Trophoblast cell (in vitro differentiated cells and primary cell): ENCODE measurements at regions not wholly inside any gene's neighbourhood (a gene's known extent, or its start where the extent isn't known, plus 50 kb on each side); places are given as distances from the start of the nearest gene placed in this dataset.
"Not testable (repeated sequence)": the region's sequence is repeated elsewhere in the genome, so short reads cannot be mapped to it uniquely, and the experiment has no call there.

ENCODE experiments used
- DNase-seq, 2 donors: peaks; one replicate each; pipeline ENCODE4 v3.0.0-alpha.2; 2016
- H2AFZ ChIP-seq: 2 replicates; pipeline ENCODE4 v1.6.1; 2013; ENCODE audit warnings: low read length, moderate library complexity, mild to moderate bottlenecking; ENCODE audit not compliant: insufficient read depth, poor library complexity
- H2AK5ac ChIP-seq: 2 replicates; pipeline ENCODE4 v1.6.1; 2013; ENCODE audit warnings: mild to moderate bottlenecking, low read length
- H2BK120ac ChIP-seq: 2 replicates; pipeline ENCODE4 v1.6.1; 2013; ENCODE audit warnings: low read length, mild to moderate bottlenecking, moderate library complexity; ENCODE audit not compliant: insufficient read depth, poor library complexity
- H2BK12ac ChIP-seq: 2 replicates; pipeline ENCODE4 v1.6.1; 2013; ENCODE audit warnings: mild to moderate bottlenecking, low read length, moderate library complexity
- H2BK5ac ChIP-seq: 2 replicates; pipeline ENCODE4 v1.6.1; 2013; ENCODE audit warnings: low read length, low read depth, moderate library complexity, mild to moderate bottlenecking; ENCODE audit not compliant: poor library complexity
- H3K14ac ChIP-seq: 2 replicates; pipeline ENCODE4 v1.6.1; 2013; ENCODE audit warnings: mild to moderate bottlenecking, low read length
- H3K18ac ChIP-seq: 2 replicates; pipeline ENCODE4 v1.6.1; 2013; ENCODE audit warnings: mild to moderate bottlenecking, low read length
- H3K23ac ChIP-seq: 2 replicates; pipeline ENCODE4 v1.6.1; 2013; ENCODE audit warnings: low read length
- H3K27ac ChIP-seq: 2 replicates; pipeline ENCODE4 v1.5.1; 2013; ENCODE audit warnings: low read depth, mild to moderate bottlenecking, inconsistent platforms, low read length, moderate library complexity
- H3K27me3 ChIP-seq: 2 replicates; pipeline ENCODE4 v1.6.1; 2013; ENCODE audit warnings: inconsistent platforms, mild to moderate bottlenecking, low read length, moderate library complexity; ENCODE audit not compliant: insufficient read depth
- H3K36me3 ChIP-seq, 2 experiments: 1 replicate in 1 of 2; 2 replicates in 1 of 2; pipeline ENCODE4 v1.6.1; 2013; ENCODE audit warnings: low read length in 2 of 2, mild to moderate bottlenecking in 2 of 2, moderate library complexity in 1 of 2; ENCODE audit not compliant: insufficient read depth in 2 of 2, control insufficient read depth in 1 of 2
- H3K4ac ChIP-seq: 2 replicates; pipeline ENCODE4 v1.6.1; 2013; ENCODE audit warnings: low read depth, mild to moderate bottlenecking, low read length, moderate library complexity
- H3K4me1 ChIP-seq, 2 experiments: 1 replicate in 1 of 2; 2 replicates in 1 of 2; pipeline ENCODE4 v1.6.1; 2013; ENCODE audit warnings: low read length in 2 of 2, mild to moderate bottlenecking in 2 of 2, moderate library complexity in 1 of 2; ENCODE audit not compliant: insufficient read depth in 2 of 2, control insufficient read depth in 1 of 2
- H3K4me2 ChIP-seq: 2 replicates; pipeline ENCODE4 v1.6.1; 2013; ENCODE audit warnings: inconsistent platforms, mild to moderate bottlenecking, low read length, moderate library complexity
- H3K4me3 ChIP-seq: 2 replicates; pipeline ENCODE4 v1.5.1; 2013; ENCODE audit warnings: mild to moderate bottlenecking, low read depth, low read length, inconsistent platforms
- H3K79me1 ChIP-seq: one replicate; pipeline ENCODE4 v1.6.1; 2013; ENCODE audit warnings: low read length
- H3K79me2 ChIP-seq: 2 replicates; pipeline ENCODE4 v1.6.1; 2013; ENCODE audit warnings: low read length, mild to moderate bottlenecking; ENCODE audit not compliant: control insufficient read depth, insufficient read depth, poor library complexity
- H3K9ac ChIP-seq: 2 replicates; pipeline ENCODE4 v1.6.1; 2013; ENCODE audit warnings: mild to moderate bottlenecking, low read length
- H3K9me3 ChIP-seq: 2 replicates; pipeline ENCODE4 v1.6.1; 2013; ENCODE audit warnings: low read depth, mild to moderate bottlenecking, control low read depth, inconsistent platforms, low read length; ENCODE audit not compliant: insufficient read depth
- H4K12ac ChIP-seq: 2 replicates; pipeline ENCODE4 v1.6.1; 2013; ENCODE audit warnings: low read depth, mild to moderate bottlenecking, low read length, moderate library complexity
- H4K8ac ChIP-seq: 2 replicates; pipeline ENCODE4 v1.6.1; 2013; ENCODE audit warnings: low read depth, mild to moderate bottlenecking, low read length, moderate library complexity
- H4K91ac ChIP-seq: one replicate; pipeline ENCODE4 v1.6.1; 2013; ENCODE audit warnings: low read depth, mild to moderate bottlenecking, low read length, moderate library complexity
- WGBS: extraction: QIAGEN DNeasy Blood & Tissue Kit; methylation state at CpG from one replicate; pipeline ENCODE4 v1.1.7; 2013; ENCODE audit warnings: missing lambda C conversion rate; ENCODE audit not compliant: insufficient read length, insufficient coverage; ENCODE audit errors: extremely low coverage; 5-methylcytosine and 5-hydroxymethylcytosine counted together

DNA sequence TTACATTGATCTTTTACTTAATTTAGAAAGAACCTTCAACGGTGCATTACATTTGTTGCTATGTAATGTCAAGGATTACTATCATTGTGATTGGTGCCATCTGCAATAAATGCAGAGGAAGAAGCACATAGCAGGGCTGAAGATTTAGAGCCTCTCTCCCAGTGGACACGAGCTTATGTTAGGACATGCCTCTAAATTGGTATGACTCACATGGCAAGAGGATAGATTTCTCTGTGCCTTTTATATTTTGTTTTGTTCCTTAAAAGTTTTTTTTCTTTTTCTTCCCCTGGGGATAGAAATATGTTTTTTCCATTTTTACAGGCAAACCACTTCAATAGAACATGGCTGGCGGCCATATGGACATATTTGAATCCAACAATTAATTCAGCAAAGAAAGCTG, 205.0 kb upstream of the HAND2 start:
- no peaks in the 10 kb centered on the region for H3K79me1 ChIP-seq
- H3K27ac ChIP-seq, result no peak overlapping the region
- no peak for DNase-seq
- no peak overlapping the region for H2BK12ac ChIP-seq
- WGBS, result no CpG with 5 or more reads among the region's 3 CpGs
- no peak overlapping the region for H3K4me2 ChIP-seq
- H2AFZ ChIP-seq, result no peak overlapping the region
- no peak overlapping the region for H3K4ac ChIP-seq
- H3K18ac ChIP-seq, result no peak overlapping the region
- H3K4me1 ChIP-seq, result no peaks in the 10 kb centered on the region
- no peaks in the 10 kb centered on the region for H3K79me2 ChIP-seq
- no peaks in the 10 kb centered on the region for H3K36me3 ChIP-seq
- no peaks in the 10 kb centered on the region for H3K9me3 ChIP-seq
- no peak overlapping the region for H3K9ac ChIP-seq
- no peak overlapping the region for H2AK5ac ChIP-seq
- H3K14ac ChIP-seq, result no peak overlapping the region
- no peak overlapping the region for H4K91ac ChIP-seq
- no peak overlapping the region for H4K8ac ChIP-seq
- no peak overlapping the region for H3K4me3 ChIP-seq
- H3K27me3 ChIP-seq, result no peaks in the 10 kb centered on the region
- H2BK5ac ChIP-seq, result no peak overlapping the region
- H4K12ac ChIP-seq, result no peak overlapping the region
- H2BK120ac ChIP-seq, result no peak overlapping the region
- H3K23ac ChIP-seq, result no peak overlapping the region

DNA sequence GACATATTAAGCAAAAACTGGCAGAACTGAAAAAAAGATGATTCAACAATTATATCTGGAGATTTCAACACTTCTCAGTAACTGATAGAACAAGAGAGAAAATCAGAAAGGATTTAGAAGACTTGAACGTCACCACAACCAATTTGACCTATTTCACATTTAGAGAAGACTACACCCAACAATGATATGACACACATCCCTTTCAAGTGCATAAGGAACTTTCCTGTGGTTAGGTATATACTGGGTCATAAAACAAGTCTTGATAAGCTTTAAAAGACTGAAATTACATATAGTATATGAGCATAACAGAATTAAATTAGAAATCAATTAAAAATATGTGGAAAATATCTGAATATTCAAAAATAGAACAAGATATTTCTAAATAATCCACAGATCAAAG, 201.2 kb upstream of the HAND2 start:
- Histone ChIP-seq H3K4me3 (no peak overlapping the region), H4K8ac (no peak overlapping the region), H3K27ac (no peak overlapping the region), H2BK12ac (no peak overlapping the region), H3K36me3 (no peaks in the 10 kb centered on the region), H4K91ac (no peak overlapping the region), H3K27me3 (no peaks in the 10 kb centered on the region), H3K79me1 (no peaks in the 10 kb centered on the region), H3K14ac (no peak overlapping the region), H2AK5ac (no peak overlapping the region), H3K4me2 (no peak overlapping the region), H3K4ac (no peak overlapping the region), H3K18ac (no peak overlapping the region), H2BK120ac (no peak overlapping the region), H3K23ac (no peak overlapping the region), H3K4me1 (no peaks in the 10 kb centered on the region), H2AFZ (no peak overlapping the region), H3K79me2 (no peaks in the 10 kb centered on the region), H3K9ac (no peak overlapping the region), H3K9me3 (peaks cover 3% of the 10 kb centered on the region), H4K12ac (no peak overlapping the region), H2BK5ac (no peak overlapping the region)
- no CpG with 5 or more reads among the region's 1 CpG for WGBS
- DNase-seq, result no peak

DNA sequence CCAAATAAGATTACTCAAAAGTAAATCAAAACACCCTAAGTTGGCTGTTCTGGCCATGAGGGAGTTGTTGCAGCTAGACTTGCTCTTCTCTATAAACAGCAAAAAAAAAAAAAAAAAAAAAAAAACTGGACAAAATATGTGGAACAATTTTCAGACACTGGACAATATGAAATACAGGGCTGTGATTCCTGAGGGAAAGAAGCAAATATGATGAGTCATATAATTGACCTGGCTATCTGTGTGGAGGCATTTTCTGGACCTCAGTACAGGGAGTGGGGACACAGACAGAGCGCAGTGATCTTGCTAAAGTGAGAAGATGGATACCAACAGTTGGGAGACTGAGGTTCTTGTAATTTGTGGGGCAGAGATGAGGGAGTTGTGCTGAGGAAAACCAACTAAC, 192.0 kb upstream of the HAND2 start:
- peaks cover 5% of the 10 kb centered on the region for H3K9me3 ChIP-seq
- no peak for DNase-seq
- H3K4ac ChIP-seq, result no peak overlapping the region
- H3K9ac ChIP-seq, result no peak overlapping the region
- H3K79me2 ChIP-seq, result no peaks in the 10 kb centered on the region
- no peak overlapping the region for H2BK12ac ChIP-seq
- no peak overlapping the region for H3K27ac ChIP-seq
- no peak overlapping the region for H3K14ac ChIP-seq
- no peak overlapping the region for H4K91ac ChIP-seq
- no peak overlapping the region for H4K12ac ChIP-seq
- no peak overlapping the region for H3K23ac ChIP-seq
- H2AFZ ChIP-seq, result no peak overlapping the region
- H3K4me3 ChIP-seq, result no peak overlapping the region
- H3K36me3 ChIP-seq, result no peaks in the 10 kb centered on the region
- no peak overlapping the region for H2BK120ac ChIP-seq
- H3K4me2 ChIP-seq, result no peak overlapping the region
- H2AK5ac ChIP-seq, result no peak overlapping the region
- H3K27me3 ChIP-seq, result no peaks in the 10 kb centered on the region
- no peaks in the 10 kb centered on the region for H3K4me1 ChIP-seq
- no peak overlapping the region for H2BK5ac ChIP-seq
- no CpG with 5 or more reads among the region's 1 CpG for WGBS
- H3K18ac ChIP-seq, result no peak overlapping the region
- no peak overlapping the region for H4K8ac ChIP-seq
- H3K79me1 ChIP-seq, result no peaks in the 10 kb centered on the region

DNA sequence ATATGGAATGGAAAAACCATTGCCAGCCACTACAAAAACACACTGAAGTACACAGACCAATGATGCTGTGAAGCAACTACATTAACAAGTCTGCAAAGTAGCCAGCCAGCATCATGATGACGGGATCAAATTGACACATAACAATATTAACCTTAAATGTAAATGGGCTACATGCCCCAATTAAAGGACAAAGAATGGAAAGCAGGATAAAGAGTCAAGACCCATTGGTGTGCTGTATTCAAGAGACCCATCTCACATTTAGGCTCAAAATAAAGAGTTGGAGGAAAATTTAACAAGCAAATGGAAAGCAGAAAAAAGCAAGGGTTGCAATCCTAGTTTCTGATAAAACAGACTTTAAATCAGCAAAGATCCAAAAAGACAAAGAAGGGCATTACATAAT, 188.5 kb upstream of the HAND2 start:
- not testable (repeated sequence) for H3K14ac ChIP-seq, H3K4me2 ChIP-seq, H3K9me3 ChIP-seq, H4K8ac ChIP-seq, H3K23ac ChIP-seq, H3K4me3 ChIP-seq, H3K4ac ChIP-seq, H3K4me1 ChIP-seq, H3K9ac ChIP-seq, H3K79me2 ChIP-seq, H2BK120ac ChIP-seq, H3K18ac ChIP-seq, H2AK5ac ChIP-seq, H3K79me1 ChIP-seq, H3K36me3 ChIP-seq, H2BK12ac ChIP-seq, H2AFZ ChIP-seq, DNase-seq, H3K27ac ChIP-seq, H2BK5ac ChIP-seq, H4K91ac ChIP-seq, H4K12ac ChIP-seq, H3K27me3 ChIP-seq
- no CpG with 5 or more reads among the region's 1 CpG for WGBS
